NOMO-1 treated with dmso at 0.1 percent for 144 hours (cell line): ENCODE measurements at regions not wholly inside any gene's neighbourhood (a gene's known extent, or its start where the extent isn't known, plus 50 kb on each side); places are given as distances from the start of the nearest gene placed in this dataset.
"Not testable (repeated sequence)": the region's sequence is repeated elsewhere in the genome, so short reads cannot be mapped to it uniquely, and the experiment has no call there.

ENCODE experiments used
- DNase-seq: peaks from one replicate; lab custom pipeline; 2025; ENCODE audit not compliant: unreplicated experiment; lab: John Stamatoyannopoulos, UW

DNA sequence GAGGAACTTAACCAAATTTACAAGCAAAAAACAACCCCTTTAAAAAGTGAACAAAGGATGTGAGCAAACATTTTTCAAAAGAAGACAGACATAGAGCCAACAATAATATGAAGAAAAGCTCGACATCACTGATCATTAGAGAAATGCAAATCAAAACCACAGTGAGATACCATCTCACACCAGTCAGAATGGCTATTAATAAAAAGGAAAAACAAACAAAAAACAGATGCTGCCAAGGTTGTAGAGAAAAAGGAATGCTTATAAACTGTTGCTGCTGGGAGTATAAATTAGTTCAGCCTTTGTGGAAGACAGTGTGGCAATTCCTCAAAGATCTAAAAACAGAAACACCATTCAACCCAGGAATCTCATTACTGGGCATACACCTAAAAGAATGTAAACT is 527.8 kb upstream of the PTCHD4 start:
- DNase-seq = not testable (repeated sequence)

DNA sequence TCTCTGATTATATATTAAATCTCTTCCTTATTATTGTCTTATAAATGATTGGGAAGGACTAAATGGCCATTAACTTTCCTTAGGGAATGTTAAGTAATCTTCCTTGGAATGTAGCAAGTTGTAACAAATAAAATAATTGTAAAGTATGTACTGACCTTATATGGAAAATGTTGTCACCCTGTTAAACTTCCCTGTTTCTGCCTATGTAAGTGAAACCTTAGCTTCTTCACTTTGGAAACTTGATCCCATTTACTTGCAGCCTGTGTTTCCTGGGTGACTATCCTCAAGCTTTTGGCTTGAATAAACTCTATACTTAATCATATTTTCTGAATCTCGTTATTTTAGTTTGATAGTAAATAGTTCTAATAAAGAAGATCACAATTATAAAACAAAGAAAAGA is 519.5 kb upstream of the PTCHD4 start:
- no peak for DNase-seq

DNA sequence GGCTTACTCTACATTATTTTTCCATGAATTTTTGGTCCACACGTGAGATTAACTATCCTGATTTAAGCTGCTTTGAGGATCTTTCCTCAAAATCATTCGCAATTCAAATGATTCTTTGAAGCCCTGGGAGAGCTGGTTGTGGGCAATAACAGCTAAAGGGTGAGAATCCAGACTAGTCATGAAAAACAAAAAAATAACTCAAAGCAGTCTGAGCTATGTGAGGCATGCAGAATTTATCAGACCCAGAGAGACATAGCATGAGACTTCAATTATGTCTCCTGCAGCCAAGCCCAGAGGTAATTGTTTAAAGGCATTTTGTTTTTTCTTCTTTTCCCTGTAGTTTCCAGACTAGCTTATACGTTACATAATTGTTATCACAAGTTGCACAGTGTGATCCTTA is 517.3 kb upstream of the PTCHD4 start:
- DNase-seq = no peak

DNA sequence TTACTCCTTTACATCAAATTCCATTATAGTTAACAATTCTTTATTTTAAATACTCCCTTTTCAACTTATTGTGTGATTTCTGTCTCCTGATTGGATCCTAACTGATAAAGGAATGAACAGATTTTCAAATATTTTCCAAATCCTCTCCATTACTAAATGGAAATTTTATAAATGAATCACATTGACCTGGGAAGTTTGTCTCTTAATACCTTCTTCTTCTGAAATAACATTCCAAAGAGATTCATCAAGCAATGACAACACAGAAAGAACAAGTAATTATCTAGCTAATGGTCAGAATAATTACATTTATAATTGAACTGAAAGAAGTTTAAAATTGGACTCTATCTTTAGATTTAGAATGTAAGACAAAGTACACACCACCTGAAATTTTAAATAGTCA is 515.4 kb upstream of the PTCHD4 start:
- DNase-seq = no peak

DNA sequence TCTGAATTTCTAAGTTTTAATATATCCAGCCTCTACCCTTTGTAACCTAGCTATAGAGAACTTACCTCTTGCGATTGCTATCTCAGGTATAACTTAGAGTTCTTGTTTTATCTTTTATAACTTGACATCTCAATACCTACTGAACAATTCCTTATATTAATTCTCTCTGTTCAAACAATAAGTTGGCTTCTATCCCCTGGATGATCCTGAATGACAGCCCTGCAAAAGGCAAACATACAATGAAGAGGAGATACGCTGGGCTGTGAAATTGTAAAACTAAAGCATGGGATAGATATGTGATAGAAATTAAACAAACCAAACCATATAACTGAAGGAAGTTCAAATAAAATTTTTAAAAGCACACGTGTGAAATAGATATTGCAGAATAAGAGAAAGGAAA is 513.6 kb upstream of the PTCHD4 start:
- no peak for DNase-seq

- no peak for DNase-seq
Measured at GRCh38 chr6:48619771-48620170, 508.8 kb upstream of the PTCHD4 start.

- no peak for DNase-seq
Measured at GRCh38 chr6:48615041-48615440, 504.0 kb upstream of the PTCHD4 start.

- no peak for DNase-seq
Measured at GRCh38 chr6:48614326-48614725, 503.3 kb upstream of the PTCHD4 start.

DNA sequence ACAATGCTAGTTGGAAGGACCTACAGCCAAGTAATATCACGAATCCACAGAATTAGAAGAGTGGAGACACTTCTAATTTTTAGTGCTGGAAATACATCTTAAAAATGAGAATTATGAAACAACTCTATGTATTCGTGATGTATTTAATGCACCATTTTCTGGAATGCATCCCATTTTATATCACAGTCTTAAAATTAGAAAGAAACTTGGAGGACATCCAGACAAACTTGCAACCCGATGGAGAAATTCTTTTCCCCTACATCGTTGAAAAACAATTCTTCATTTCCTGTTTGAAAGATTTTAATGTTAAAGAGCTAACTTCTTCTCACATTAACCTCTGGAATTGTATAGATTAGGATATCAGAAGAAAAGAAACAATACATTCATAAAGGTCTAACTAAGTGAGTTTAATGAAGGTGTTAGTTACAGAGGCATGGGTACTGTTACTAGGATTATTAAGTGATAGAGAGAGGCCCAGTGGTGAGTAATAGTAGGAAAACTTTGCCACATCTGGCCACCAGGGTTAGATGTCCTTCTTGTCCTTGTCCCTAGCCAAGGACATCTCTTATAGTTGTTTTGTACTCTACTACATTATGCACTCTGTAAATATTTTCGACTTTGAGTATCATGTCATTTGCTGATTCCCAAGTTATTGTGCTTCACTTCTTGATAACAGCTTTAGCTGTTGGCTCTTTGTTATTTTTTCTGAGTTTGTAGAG is 502.4 kb upstream of the PTCHD4 start:
- no peak for DNase-seq

- DNase-seq = no peak
Measured at GRCh38 chr6:48611332-48611731, 500.3 kb upstream of the PTCHD4 start.

- no peak for DNase-seq
Measured at GRCh38 chr6:48610846-48611245, 499.8 kb upstream of the PTCHD4 start.

DNA sequence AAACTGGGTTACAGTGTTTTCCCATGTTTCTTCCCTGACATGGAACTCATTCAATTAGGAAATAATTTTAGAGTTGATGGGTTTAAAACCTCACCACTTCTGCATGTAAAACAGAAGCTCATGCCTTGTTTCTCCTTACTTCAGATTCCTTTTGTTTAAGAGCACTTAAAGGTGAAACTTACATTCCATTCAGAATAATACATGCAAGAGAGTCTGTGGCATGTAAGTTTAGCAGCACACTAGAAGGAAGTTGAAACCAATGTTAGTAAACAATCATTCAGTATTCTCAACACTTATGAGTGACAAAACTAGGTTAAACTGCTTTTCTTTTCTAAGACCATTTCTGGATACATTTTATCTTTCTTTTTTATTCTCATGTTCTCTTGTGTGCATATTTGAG is 495.6 kb upstream of the PTCHD4 start:
- DNase-seq = no peak

GRCh38 chr6:48597951-48598350 is 487.0 kb upstream of the PTCHD4 start:
- no peak for DNase-seq

DNA sequence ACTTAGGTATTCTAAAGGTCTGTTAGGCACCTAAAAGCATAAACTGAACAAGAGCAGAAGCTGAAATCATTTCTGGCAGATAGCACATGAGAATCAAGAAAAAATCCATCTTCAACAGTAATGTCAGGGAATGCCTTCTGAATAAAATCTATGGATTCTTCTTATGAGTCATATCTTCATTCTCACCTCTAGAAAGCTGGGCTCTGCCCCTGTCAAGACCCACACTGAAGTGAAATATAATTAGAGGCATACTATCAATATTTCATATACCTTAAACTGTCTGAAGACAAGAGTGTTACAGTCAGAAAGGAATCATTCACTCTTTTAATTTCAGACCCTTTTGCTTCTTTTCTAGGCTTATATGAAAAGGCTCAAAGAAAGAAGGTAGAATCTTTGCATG is 485.8 kb upstream of the PTCHD4 start:
- DNase-seq = no peak

- not testable (repeated sequence) for DNase-seq
Measured at GRCh38 chr6:48591158-48591557, 480.2 kb upstream of the PTCHD4 start.

- no peak for DNase-seq
Measured at GRCh38 chr6:48584846-48585245, 473.8 kb upstream of the PTCHD4 start.

GRCh38 chr6:48570656-48571055 is 459.7 kb upstream of the PTCHD4 start:
- no peak for DNase-seq

- DNase-seq = no peak
Measured at GRCh38 chr6:48568856-48569255, 457.9 kb upstream of the PTCHD4 start.

- no peak for DNase-seq
Measured at GRCh38 chr6:48567016-48567415, 456.0 kb upstream of the PTCHD4 start.

DNA sequence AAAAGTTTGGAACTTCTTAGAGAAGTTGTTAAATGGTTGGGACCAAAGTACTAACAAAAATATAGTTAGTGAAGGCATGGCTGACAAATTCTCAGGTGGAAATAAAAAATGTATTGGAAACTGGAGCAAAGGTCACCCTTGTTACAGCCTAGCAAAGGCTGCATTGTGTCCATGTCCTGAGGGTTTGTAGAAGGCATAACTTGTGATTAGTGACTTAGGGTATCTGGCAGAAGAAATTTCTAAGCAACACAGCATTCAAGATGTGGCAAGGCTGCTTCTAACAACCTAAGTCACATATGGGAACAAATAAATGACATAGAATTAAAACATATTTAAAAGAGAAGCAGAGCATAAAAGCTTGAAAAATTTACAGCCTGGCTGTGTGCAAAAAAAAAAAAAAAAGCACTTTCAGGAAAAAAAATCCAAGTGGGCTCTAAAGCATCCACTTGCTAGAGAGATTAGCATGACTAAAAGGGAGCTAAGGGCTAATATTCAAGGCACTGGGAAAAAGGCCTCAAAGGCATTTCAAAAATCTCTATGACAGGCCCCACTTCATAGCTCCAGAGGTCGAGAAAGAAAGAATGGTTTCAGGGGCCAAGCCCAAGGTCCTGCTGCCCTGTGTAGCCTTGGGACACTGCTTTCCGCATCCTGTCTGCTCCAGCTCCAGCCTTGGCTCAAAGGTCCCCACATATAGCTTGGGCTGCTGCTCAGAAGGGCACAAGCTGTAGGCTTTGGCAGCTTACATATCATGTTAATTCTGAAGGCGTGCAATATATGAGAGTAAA is 453.2 kb upstream of the PTCHD4 start:
- DNase-seq = no peak

GRCh38 chr6:48563433-48563832 is 452.4 kb upstream of the PTCHD4 start:
- no peak for DNase-seq

DNA sequence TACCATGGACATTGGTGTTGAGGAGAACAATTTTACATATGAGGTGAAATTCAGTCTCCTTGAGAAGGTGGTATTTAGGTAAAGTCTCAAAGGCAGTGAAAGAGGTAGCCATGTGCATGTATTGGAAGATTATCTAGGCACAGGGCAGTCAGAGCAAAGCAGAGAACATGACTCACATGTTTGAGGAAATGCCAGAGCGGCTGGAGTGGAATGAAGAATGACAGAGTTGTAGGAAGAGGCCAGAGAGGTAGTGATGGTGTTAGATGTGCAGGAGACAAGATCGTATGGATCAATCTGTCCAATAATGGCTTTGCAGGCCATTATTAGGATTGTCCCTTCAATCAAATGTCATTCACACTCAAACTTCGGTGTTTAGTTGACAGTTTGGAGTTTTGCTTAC is 449.4 kb upstream of the PTCHD4 start:
- no peak for DNase-seq
